Upper lobe of left lung (tissue), 4 donors: ENCODE measurements at regions not wholly inside any gene's neighbourhood (a gene's known extent, or its start where the extent isn't known, plus 50 kb on each side); places are given as distances from the start of the nearest gene placed in this dataset.

Source experiments
- EP300 ChIP-seq, 4 donors: sonication (generic); formaldehyde crosslinking; IDR thresholded peaks; one replicate each; pipeline ENCODE4 v1.5.1; 2017; ENCODE audit warnings: antibody characterized with exemption in 4 of 4, control low read depth in 2 of 4
- POLR2A ChIP-seq, 4 donors: fragments of 450-650 bp; IDR thresholded peaks; one replicate each; pipeline ENCODE4 v1.5.1; 2016 to 2017; ENCODE audit warnings: antibody characterized with exemption in 4 of 4, mild to moderate bottlenecking in 2 of 4
- TF ChIP-seq, protein P1 (sequence below), 6 experiments: fragments of 450-650 bp in 4 of 6; fragments of 200-600 bp in 2 of 6; sonication (generic) in 2 of 6; IDR thresholded peaks; one replicate each; pipeline ENCODE4 v1.5.1; 2016 to 2019; ENCODE audit warnings: antibody characterized with exemption in 6 of 6

DNA sequence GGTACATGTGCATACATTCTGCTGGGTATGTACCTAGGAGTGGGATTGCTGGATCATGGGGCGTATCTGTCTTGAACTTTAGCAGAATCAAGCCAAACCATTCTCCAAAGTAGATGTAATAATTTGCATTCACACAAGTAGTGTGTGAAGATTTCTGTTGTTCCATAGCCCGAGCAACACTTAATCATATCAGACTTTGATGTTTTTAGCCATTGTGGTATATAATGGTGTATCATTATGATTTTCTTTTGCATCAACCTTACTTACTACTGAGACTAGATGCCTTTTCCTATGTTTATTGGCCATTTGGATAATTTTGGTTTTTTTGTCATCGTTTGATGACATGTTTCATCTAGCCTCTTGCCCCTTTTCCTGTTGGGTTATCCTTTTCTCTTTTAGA, 72.0 kb upstream of the TNRC6B start:
- no peak for TF ChIP-seq EP300 (IDR thresholded peaks at IDR 0.05)
- no peak for TF ChIP-seq POLR2A (IDR thresholded peaks at IDR 0.05)
- TF ChIP-seq, protein P1, sequence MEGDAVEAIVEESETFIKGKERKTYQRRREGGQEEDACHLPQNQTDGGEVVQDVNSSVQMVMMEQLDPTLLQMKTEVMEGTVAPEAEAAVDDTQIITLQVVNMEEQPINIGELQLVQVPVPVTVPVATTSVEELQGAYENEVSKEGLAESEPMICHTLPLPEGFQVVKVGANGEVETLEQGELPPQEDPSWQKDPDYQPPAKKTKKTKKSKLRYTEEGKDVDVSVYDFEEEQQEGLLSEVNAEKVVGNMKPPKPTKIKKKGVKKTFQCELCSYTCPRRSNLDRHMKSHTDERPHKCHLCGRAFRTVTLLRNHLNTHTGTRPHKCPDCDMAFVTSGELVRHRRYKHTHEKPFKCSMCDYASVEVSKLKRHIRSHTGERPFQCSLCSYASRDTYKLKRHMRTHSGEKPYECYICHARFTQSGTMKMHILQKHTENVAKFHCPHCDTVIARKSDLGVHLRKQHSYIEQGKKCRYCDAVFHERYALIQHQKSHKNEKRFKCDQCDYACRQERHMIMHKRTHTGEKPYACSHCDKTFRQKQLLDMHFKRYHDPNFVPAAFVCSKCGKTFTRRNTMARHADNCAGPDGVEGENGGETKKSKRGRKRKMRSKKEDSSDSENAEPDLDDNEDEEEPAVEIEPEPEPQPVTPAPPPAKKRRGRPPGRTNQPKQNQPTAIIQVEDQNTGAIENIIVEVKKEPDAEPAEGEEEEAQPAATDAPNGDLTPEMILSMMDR (IDR thresholded peaks at IDR 0.05), result no peak
